IMR-90 (cell line): ENCODE measurements at regions not wholly inside any gene's neighbourhood (a gene's known extent, or its start where the extent isn't known, plus 50 kb on each side); places are given as distances from the start of the nearest gene placed in this dataset.
A peak's percentile ranks its signal among the peaks of the same experiment; 100 is the strongest.

Source experiments
- ATAC-seq: fragments of 200-7000 bp; cut with Tn5 transposase; 2 replicates; pipeline ENCODE4 v1.9.1; 2020; ENCODE audit warnings: low read depth, mild to moderate bottlenecking, moderate library complexity
- BruUV-seq: library from RNA; stranded (reverse); fragments of 400-500 nt; replicated peaks from 2 replicates; lab custom pipeline; 2021; lab: Mats Ljungman, UMichigan
- CTCF ChIA-PET: fragments of 300-600 bp; formaldehyde crosslinking; extraction: SDS; loops from one replicate; lab custom pipeline; 2021; ENCODE audit warnings: antibody characterized with exemption; lab: Yijun Ruan, JAX
- POLR2A ChIA-PET: fragments of 300-600 bp; sonication (Branson Sonifier 250); formaldehyde crosslinking; loops from one replicate; lab custom pipeline; 2022; ENCODE audit warnings: antibody characterized with exemption; ENCODE audit not compliant: unreplicated experiment; lab: Charles Lee
- DNase-seq: peaks from one replicate; pipeline ENCODE4 v3.0.0; 2013
- H2AFZ ChIP-seq: replicated peaks from 2 replicates; pipeline ENCODE3; 2013; ENCODE audit warnings: low read length, mild to moderate bottlenecking; ENCODE audit not compliant: poor library complexity
- H2AK5ac ChIP-seq: 2 replicates; pipeline ENCODE4 v1.6.1; 2013; ENCODE audit warnings: low read depth, low read length, inconsistent platforms
- H2AK9ac ChIP-seq: replicated peaks from 2 replicates; pipeline ENCODE3; 2013; ENCODE audit warnings: mild to moderate bottlenecking, low read depth, low read length, moderate library complexity; ENCODE audit not compliant: poor library complexity
- H2BK120ac ChIP-seq: 2 replicates; pipeline ENCODE4 v1.6.1; 2013; ENCODE audit warnings: low read depth, low read length, inconsistent platforms
- H2BK15ac ChIP-seq: 3 replicates; pipeline ENCODE4 v1.6.1; 2013; ENCODE audit warnings: low read depth, low read length, inconsistent platforms
- H2BK20ac ChIP-seq: 2 replicates; pipeline ENCODE4 v1.6.1; 2013; ENCODE audit warnings: low read depth, mild to moderate bottlenecking, inconsistent platforms, low read length, moderate library complexity
- H2BK5ac ChIP-seq: 2 replicates; pipeline ENCODE4 v1.6.1; 2013; ENCODE audit warnings: mild to moderate bottlenecking, low read depth, low read length, inconsistent platforms; ENCODE audit not compliant: poor library complexity, severe bottlenecking
- H3K14ac ChIP-seq: replicated peaks from 2 replicates; pipeline ENCODE4 v1.6.1; 2013; ENCODE audit warnings: low read depth, low read length, inconsistent platforms
- H3K18ac ChIP-seq: 2 replicates; pipeline ENCODE4 v1.6.1; 2013; ENCODE audit warnings: low read depth, low read length, control low read depth
- H3K23ac ChIP-seq: 2 replicates; pipeline ENCODE4 v1.6.1; 2013; ENCODE audit warnings: low read depth, low read length, inconsistent platforms
- H3K27ac ChIP-seq: 2 replicates; pipeline ENCODE4 v1.5.1; 2013; ENCODE audit warnings: mild to moderate bottlenecking, control low read depth, low read length; ENCODE audit not compliant: insufficient read depth
- H3K27me3 ChIP-seq: 2 replicates; pipeline ENCODE4 v1.6.1; 2013; ENCODE audit warnings: low read length; ENCODE audit not compliant: control insufficient read depth, insufficient read depth
- H3K36me3 ChIP-seq: 2 replicates; pipeline ENCODE4 v1.6.1; 2013; ENCODE audit warnings: low read length, mixed read lengths; ENCODE audit not compliant: control insufficient read depth, insufficient read depth
- H3K4ac ChIP-seq: 2 replicates; pipeline ENCODE4 v1.6.1; 2013; ENCODE audit warnings: low read depth, low read length, inconsistent platforms
- H3K4me1 ChIP-seq: 2 replicates; pipeline ENCODE4 v1.6.1; 2013; ENCODE audit warnings: low read length, mixed read lengths; ENCODE audit not compliant: control insufficient read depth, insufficient read depth
- H3K4me2 ChIP-seq: 2 replicates; pipeline ENCODE4 v1.6.1; 2013; ENCODE audit warnings: low read depth, mild to moderate bottlenecking, control low read depth, low read length, moderate library complexity
- H3K4me3 ChIP-seq: 2 replicates; pipeline ENCODE4 v1.5.1; 2013; ENCODE audit warnings: low read depth, mild to moderate bottlenecking, control low read depth, low read length, moderate library complexity; ENCODE audit not compliant: insufficient read depth
- H3K56ac ChIP-seq: 2 replicates; pipeline ENCODE4 v1.6.1; 2013; ENCODE audit warnings: low read length, inconsistent platforms; ENCODE audit not compliant: insufficient read depth; ENCODE audit errors: extremely low read depth
- H3K79me1 ChIP-seq, 2 experiments: 2 replicates each; pipeline ENCODE4 v1.6.1; 2013; ENCODE audit warnings: low read length in 2 of 2, inconsistent platforms in 1 of 2, low read depth in 1 of 2
- H3K9ac ChIP-seq: 2 replicates; pipeline ENCODE4 v1.6.1; 2013; ENCODE audit warnings: low read depth, low read length, control low read depth
- H3K9me1 ChIP-seq: 2 replicates; pipeline ENCODE4 v1.6.1; 2013; ENCODE audit warnings: low read length, inconsistent platforms; ENCODE audit not compliant: insufficient read depth
- H3K9me3 ChIP-seq: 2 replicates; pipeline ENCODE4 v1.6.1; 2013; ENCODE audit warnings: low read length; ENCODE audit not compliant: control insufficient read depth, insufficient read depth
- H4K20me1 ChIP-seq: 2 replicates; pipeline ENCODE4 v1.6.1; 2013; ENCODE audit warnings: low read length, inconsistent platforms; ENCODE audit not compliant: insufficient read depth
- H4K5ac ChIP-seq: 2 replicates; pipeline ENCODE4 v1.6.1; 2013; ENCODE audit warnings: mild to moderate bottlenecking, low read depth, low read length, control low read depth
- H4K8ac ChIP-seq, 2 experiments: 2 replicates each; pipeline ENCODE4 v1.6.1; 2013; ENCODE audit warnings: low read depth in 2 of 2, low read length in 2 of 2, control low read depth in 1 of 2, inconsistent platforms in 1 of 2
- H4K91ac ChIP-seq: 2 replicates; pipeline ENCODE4 v1.6.1; 2013; ENCODE audit warnings: low read depth, low read length, inconsistent platforms; ENCODE audit not compliant: insufficient read depth
- BHLHE40 ChIP-seq: fragments of 150-350 bp; IDR thresholded peaks from 2 replicates; pipeline ENCODE4 v1.6.1; 2016; ENCODE audit warnings: mild to moderate bottlenecking, low read depth, low read length
- CEBPB ChIP-seq: IDR thresholded peaks from 2 replicates; pipeline ENCODE4 v1.6.1; 2012; ENCODE audit warnings: low read depth, low read length, improper control_type of control experiment
- CHD1 ChIP-seq: IDR thresholded peaks from 2 replicates; pipeline ENCODE4 v1.6.1; 2012; ENCODE audit warnings: low read depth, low read length, improper control_type of control experiment
- CTCF ChIP-seq: conservative IDR thresholded peaks from 2 replicates; pipeline ENCODE4 v1.5.1; 2012; ENCODE audit warnings: mild to moderate bottlenecking, low read depth, low read length, improper control_type of control experiment
- FOS ChIP-seq: fragments of 150-350 bp; IDR thresholded peaks from 2 replicates; pipeline ENCODE4 v1.6.1; 2016; ENCODE audit warnings: low read depth, low read length
- MAFK ChIP-seq: IDR thresholded peaks from 2 replicates; pipeline ENCODE4 v1.6.1; 2012; ENCODE audit warnings: low read depth, low read length, improper control_type of control experiment
- MAZ ChIP-seq: IDR thresholded peaks from 2 replicates; pipeline ENCODE4 v1.6.1; 2012; ENCODE audit warnings: low read depth, mild to moderate bottlenecking, low read length, improper control_type of control experiment, moderate library complexity, borderline replicate concordance
- MXI1 ChIP-seq: IDR thresholded peaks from 2 replicates; pipeline ENCODE4 v1.6.1; 2012; ENCODE audit warnings: low read depth, mild to moderate bottlenecking, low read length, moderate library complexity, borderline replicate concordance
- NFE2L2 ChIP-seq: fragments of 150-350 bp; IDR thresholded peaks from 2 replicates; pipeline ENCODE4 v1.6.1; 2016; ENCODE audit warnings: low read depth, mild to moderate bottlenecking, low read length
- POLR2A ChIP-seq: IDR thresholded peaks from 2 replicates; pipeline ENCODE4 v1.6.1; 2012; ENCODE audit warnings: mild to moderate bottlenecking, low read depth, low read length
- RAD21 ChIP-seq: IDR thresholded peaks from 2 replicates; pipeline ENCODE4 v1.6.1; 2012; ENCODE audit warnings: low read length, improper control_type of control experiment
- RFX5 ChIP-seq: IDR thresholded peaks from 2 replicates; pipeline ENCODE4 v1.8.0; 2012; ENCODE audit warnings: low read depth, mild to moderate bottlenecking, low read length, moderate library complexity
- SMC3 ChIP-seq: fragments of 150-350 bp; IDR thresholded peaks from 2 replicates; pipeline ENCODE4 v1.6.1; 2016; ENCODE audit warnings: low read depth, mild to moderate bottlenecking, antibody characterized with exemption, low read length, moderate library complexity
- WGBS, 2 experiments: methylation state at CpG; one replicate each; pipeline versions ENCODE4 v1.1.5 to v1.1.7; 2013; ENCODE audit warnings: missing lambda C conversion rate in 2 of 2; ENCODE audit not compliant: insufficient read length in 1 of 2; ENCODE audit errors: extremely low coverage in 2 of 2; 5-methylcytosine and 5-hydroxymethylcytosine counted together
- dilution Hi-C: fragments of 300-500 bp; cut with HindIII; formaldehyde crosslinking; loops from one replicate; pipeline ENCODE4 v1.14.3; 2018; ENCODE audit warnings: low sequenced_read_pairs; ENCODE audit not compliant: unreplicated experiment
- in situ Hi-C: fragments of 300-500 bp; cut with MboI; formaldehyde crosslinking; loops from 3 replicates; pipeline ENCODE4 v1.14.3; 2019; ENCODE audit warnings: low sequenced_read_pairs, inconsistent platforms, mixed read lengths
- intact Hi-C: fragments of 100-400 bp; cut with micrococcal nuclease; formaldehyde crosslinking; loops from 2 replicates; pipeline ENCODE4 v1.10.0; 2022

- 0 out of 2 replicates have a peak overlapping the region, but pooled peaks have one; percentile 52 for H3K4ac ChIP-seq
- ChIA-PET POLR2A (no interaction called here), CTCF (interaction anchor here (0.6 kb wide), 1 partner anchor 323 kb away, joined by 7 read pairs; no protein-coding TSS in a partner anchor)
- in situ Hi-C loops: loop anchor here (10.0 kb wide), 1 partner anchor 181 kb away; no protein-coding TSS in a partner anchor
- H4K8ac ChIP-seq: 0 out of 4 replicates have a peak overlapping the region, but pooled peaks of 1 of the 2 experiments have one; percentile 63
- peak overlapping the region; percentile 84 for H2AK5ac ChIP-seq
- H3K9me1 ChIP-seq: no peaks in the 10 kb centered on the region
- H3K27me3 ChIP-seq: no peaks in the 10 kb centered on the region
- TF ChIP-seq MAFK: no peak
- no peak for TF ChIP-seq RAD21
- no peak for TF ChIP-seq FOS
- TF ChIP-seq SMC3: no peak
- TF ChIP-seq POLR2A: no peak
- no peak for TF ChIP-seq CTCF
- no peak for TF ChIP-seq RFX5
- TF ChIP-seq CHD1: no peak
- TF ChIP-seq BHLHE40: no peak
- no peak for TF ChIP-seq CEBPB
- TF ChIP-seq MAZ: no peak
- TF ChIP-seq MXI1: no peak
- no peak for TF ChIP-seq NFE2L2
- no peak overlapping the region; the same call in 2 of the 3 replicates for H2BK15ac ChIP-seq
- no peak overlapping the region for H3K9ac ChIP-seq
- 0 out of 2 replicates have a peak overlapping the region, but pooled peaks have one; percentile 27 for H2BK120ac ChIP-seq
- BruUV-seq: no TSS peak
- DNase-seq (no peak), ATAC-seq (no peak)
- no peak overlapping the region for H3K14ac ChIP-seq
- no peaks in the 10 kb centered on the region for H3K36me3 ChIP-seq
- H3K4me2 ChIP-seq: no peak overlapping the region
- H2AK9ac ChIP-seq: no peak overlapping the region
- intact Hi-C loops: no loop called here
- no peaks in the 10 kb centered on the region for H4K20me1 ChIP-seq
- dilution Hi-C loops: no loop called here
- no CpG with 5 or more reads among the region's 3 CpGs for WGBS, 2 experiments
- no peaks in the 10 kb centered on the region; the same call in 1 of the 2 replicates for H3K4me1 ChIP-seq
- no peak overlapping the region for H3K4me3 ChIP-seq
- no peaks in the 10 kb centered on the region for H3K9me3 ChIP-seq
- H2BK5ac ChIP-seq: peak overlapping the region; percentile 54
- H3K18ac ChIP-seq: peak overlapping the region; percentile 52; the same call in 1 of the 2 replicates
- H3K23ac ChIP-seq: no peak overlapping the region
- H3K56ac ChIP-seq: no peak overlapping the region
- H2AFZ ChIP-seq: no peak overlapping the region
- peak overlapping the region; percentile 46 for H2BK20ac ChIP-seq
- H4K91ac ChIP-seq: peak overlapping the region; percentile 61
- 0 out of 2 replicates have a peak overlapping the region, but pooled peaks have one; percentile 68 for H4K5ac ChIP-seq
- no peak overlapping the region for H3K27ac ChIP-seq
- no peaks in the 10 kb centered on the region for H3K79me1 ChIP-seq
Observed at GRCh38 chr1:198445872-198446271, 94.6 kb downstream of the ATP6V1G3 start.
